ENCODE measurements at regions not wholly inside any gene's neighbourhood (a gene's known extent, or its start where the extent isn't known, plus 50 kb on each side); places are given as distances from the start of the nearest gene placed in this dataset.

DNA sequence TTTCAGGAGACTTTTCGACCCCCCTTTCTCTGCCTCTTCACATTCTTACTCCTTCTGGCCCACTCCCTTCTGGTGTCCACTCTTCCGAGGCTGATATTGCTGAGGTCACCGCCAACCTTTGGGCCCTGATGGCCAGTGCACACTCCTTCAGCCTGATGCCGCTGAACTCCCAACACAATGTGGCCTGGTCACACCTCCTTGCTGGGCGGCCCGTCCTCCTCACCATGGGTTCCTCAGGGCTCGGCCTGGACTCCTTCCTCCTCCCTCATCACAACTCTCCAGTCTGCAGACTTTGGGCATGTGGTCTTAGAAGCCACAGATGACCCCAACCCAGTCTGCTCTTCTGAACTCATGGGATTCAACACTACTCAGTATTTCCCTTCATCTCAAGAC is 583.0 kb upstream of the MGMT start:
- TF ChIP-seq CENPT (CRISPR knock-in tag; IDR thresholded peaks at IDR 0.05; ENCODE audit: low read depth), result no peak
- TF ChIP-seq SRF (IDR thresholded peaks at IDR 0.05; ENCODE audit: low read depth, low read length), result no peak
- no peak for TF ChIP-seq ZNF124 (CRISPR knock-in tag; IDR thresholded peaks at IDR 0.05)
- no peak for TF ChIP-seq ZNF24 (IDR thresholded peaks at IDR 0.05)
- TF ChIP-seq TARDBP (CRISPR knock-in tag; IDR thresholded peaks at IDR 0.05), result no peak
- TF ChIP-seq RXRA (CRISPR knock-in tag; IDR thresholded peaks at IDR 0.05), result no peak
- TF ChIP-seq SUZ12 (IDR thresholded peaks at IDR 0.05; ENCODE audit: low read depth, low read length), result no peak
- no peak for TF ChIP-seq CC2D1A (CRISPR knock-in tag; IDR thresholded peaks at IDR 0.05)
- no peak for TF ChIP-seq IRF1 (CRISPR knock-in tag; IDR thresholded peaks at IDR 0.05; ENCODE audit: low read depth)
- no peak for TF ChIP-seq ESRRA (CRISPR knock-in tag; IDR thresholded peaks at IDR 0.05; ENCODE audit: low read depth)
- TF ChIP-seq CTCF (CRISPR knock-in tag; IDR thresholded peaks at IDR 0.05), result no peak
- TF ChIP-seq ZBTB33 (CRISPR knock-in tag; IDR thresholded peaks at IDR 0.05), result no peak

Data from HepG2 (cell line).